WTC11 (cell line): ENCODE measurements at regions not wholly inside any gene's neighbourhood (a gene's known extent, or its start where the extent isn't known, plus 50 kb on each side); places are given as distances from the start of the nearest gene placed in this dataset.

Source experiments
- ATF1 ChIP-seq: sonication (generic); formaldehyde crosslinking; IDR thresholded peaks from 2 replicates; pipeline ENCODE4 v1.8.1; 2023; ENCODE audit warnings: mild to moderate bottlenecking, moderate library complexity, missing genetic modification reagents
- CBFB ChIP-seq: sonication (generic); formaldehyde crosslinking; IDR thresholded peaks from 2 replicates; pipeline ENCODE4 v1.8.1; 2022; ENCODE audit warnings: mild to moderate bottlenecking, low read depth, missing genetic modification reagents
- CTCF ChIP-seq: fragments of 200-600 bp; IDR thresholded peaks from 2 replicates; pipeline ENCODE4 v1.8.0; 2022; ENCODE audit warnings: antibody characterized with exemption
- ELF4 ChIP-seq: sonication (generic); formaldehyde crosslinking; IDR thresholded peaks from 2 replicates; pipeline ENCODE4 v1.8.1; 2022; ENCODE audit warnings: low read depth, mild to moderate bottlenecking, moderate library complexity, missing genetic modification reagents
- GABPB1 ChIP-seq: sonication (generic); formaldehyde crosslinking; IDR thresholded peaks from 2 replicates; pipeline ENCODE4 v1.8.1; 2023; ENCODE audit warnings: mild to moderate bottlenecking, missing genetic modification reagents
- KAT7 ChIP-seq: sonication (generic); formaldehyde crosslinking; IDR thresholded peaks from 2 replicates; pipeline ENCODE4 v1.8.1; 2023; ENCODE audit warnings: missing genetic modification reagents, mild to moderate bottlenecking, borderline replicate concordance
- NFATC4 ChIP-seq: fragments of 250-450 bp; sonication (Bioruptor Pico); IDR thresholded peaks from 2 replicates; pipeline ENCODE4 v1.9.0; 2021; ENCODE audit warnings: mild to moderate bottlenecking
- NFYB ChIP-seq: sonication (generic); formaldehyde crosslinking; conservative IDR thresholded peaks from 2 replicates; pipeline ENCODE4 v1.8.0; 2022; ENCODE audit warnings: low read depth, missing genetic modification reagents
- PRDM15 ChIP-seq: sonication (generic); formaldehyde crosslinking; IDR thresholded peaks from 2 replicates; pipeline ENCODE4 v1.8.0; 2022; ENCODE audit warnings: missing genetic modification reagents
- SMAD3 ChIP-seq: sonication (generic); formaldehyde crosslinking; IDR thresholded peaks from 2 replicates; pipeline ENCODE4 v1.8.0; 2022; ENCODE audit warnings: missing genetic modification reagents, mild to moderate bottlenecking, borderline replicate concordance
- ZNF121 ChIP-seq: sonication (generic); formaldehyde crosslinking; IDR thresholded peaks from 2 replicates; pipeline ENCODE4 v1.8.0; 2023; ENCODE audit warnings: missing genetic modification reagents
- TF ChIP-seq, protein P1 (sequence below): sonication (generic); formaldehyde crosslinking; IDR thresholded peaks from 2 replicates; pipeline ENCODE4 v1.8.0; 2022; ENCODE audit warnings: mild to moderate bottlenecking, missing genetic modification reagents
- TF ChIP-seq, protein P2 (sequence below): sonication (generic); formaldehyde crosslinking; IDR thresholded peaks from 2 replicates; pipeline ENCODE4 v1.8.1; 2023; ENCODE audit warnings: mild to moderate bottlenecking, missing genetic modification reagents, moderate library complexity
- TF ChIP-seq, protein P3 (sequence below): sonication (generic); formaldehyde crosslinking; IDR thresholded peaks from 2 replicates; pipeline ENCODE4 v1.8.1; 2022; ENCODE audit warnings: missing genetic modification reagents, borderline replicate concordance

DNA sequence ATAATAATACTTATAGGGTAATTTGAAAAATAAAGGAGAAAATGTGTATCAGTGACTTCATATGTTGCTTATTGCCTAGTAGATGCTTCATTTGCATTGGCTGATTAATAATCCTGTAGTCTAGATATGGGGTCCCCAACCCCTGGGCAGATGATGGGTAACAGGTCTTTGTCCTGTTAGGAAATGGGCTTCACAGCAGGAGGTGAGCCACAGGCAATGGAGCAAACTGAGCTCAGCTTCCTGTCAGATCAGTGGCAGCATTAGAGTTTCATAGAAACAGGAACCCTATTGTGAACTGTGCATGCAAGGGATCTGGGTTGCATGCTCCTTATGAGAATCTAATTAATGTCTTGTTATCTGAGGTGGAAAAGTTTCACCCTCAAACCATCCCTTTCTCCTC, 1049.5 kb upstream of the EPHA7 start:
- TF ChIP-seq CTCF (no peak), NFYB (CRISPR knock-in tag) (no peak), NFATC4 (CRISPR knock-in tag) (no peak), PRDM15 (CRISPR knock-in tag) (no peak), CBFB (CRISPR knock-in tag) (no peak), GABPB1 (CRISPR knock-in tag) (no peak), ZNF121 (no peak), ATF1 (CRISPR knock-in tag) (no peak), KAT7 (CRISPR knock-in tag) (no peak), SMAD3 (CRISPR knock-in tag) (no peak), ELF4 (CRISPR knock-in tag) (no peak)
- TF ChIP-seq, protein P1, sequence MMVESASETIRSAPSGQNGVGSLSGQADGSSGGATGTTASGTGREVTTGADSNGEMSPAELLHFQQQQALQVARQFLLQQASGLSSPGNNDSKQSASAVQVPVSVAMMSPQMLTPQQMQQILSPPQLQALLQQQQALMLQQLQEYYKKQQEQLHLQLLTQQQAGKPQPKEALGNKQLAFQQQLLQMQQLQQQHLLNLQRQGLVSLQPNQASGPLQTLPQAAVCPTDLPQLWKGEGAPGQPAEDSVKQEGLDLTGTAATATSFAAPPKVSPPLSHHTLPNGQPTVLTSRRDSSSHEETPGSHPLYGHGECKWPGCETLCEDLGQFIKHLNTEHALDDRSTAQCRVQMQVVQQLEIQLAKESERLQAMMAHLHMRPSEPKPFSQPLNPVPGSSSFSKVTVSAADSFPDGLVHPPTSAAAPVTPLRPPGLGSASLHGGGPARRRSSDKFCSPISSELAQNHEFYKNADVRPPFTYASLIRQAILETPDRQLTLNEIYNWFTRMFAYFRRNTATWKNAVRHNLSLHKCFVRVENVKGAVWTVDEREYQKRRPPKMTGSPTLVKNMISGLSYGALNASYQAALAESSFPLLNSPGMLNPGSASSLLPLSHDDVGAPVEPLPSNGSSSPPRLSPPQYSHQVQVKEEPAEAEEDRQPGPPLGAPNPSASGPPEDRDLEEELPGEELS (CRISPR knock-in tag) = no peak
- TF ChIP-seq, protein P2, sequence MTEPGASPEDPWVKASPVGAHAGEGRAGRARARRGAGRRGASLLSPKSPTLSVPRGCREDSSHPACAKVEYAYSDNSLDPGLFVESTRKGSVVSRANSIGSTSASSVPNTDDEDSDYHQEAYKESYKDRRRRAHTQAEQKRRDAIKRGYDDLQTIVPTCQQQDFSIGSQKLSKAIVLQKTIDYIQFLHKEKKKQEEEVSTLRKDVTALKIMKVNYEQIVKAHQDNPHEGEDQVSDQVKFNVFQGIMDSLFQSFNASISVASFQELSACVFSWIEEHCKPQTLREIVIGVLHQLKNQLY (CRISPR knock-in tag) = no peak
- TF ChIP-seq, protein P3, sequence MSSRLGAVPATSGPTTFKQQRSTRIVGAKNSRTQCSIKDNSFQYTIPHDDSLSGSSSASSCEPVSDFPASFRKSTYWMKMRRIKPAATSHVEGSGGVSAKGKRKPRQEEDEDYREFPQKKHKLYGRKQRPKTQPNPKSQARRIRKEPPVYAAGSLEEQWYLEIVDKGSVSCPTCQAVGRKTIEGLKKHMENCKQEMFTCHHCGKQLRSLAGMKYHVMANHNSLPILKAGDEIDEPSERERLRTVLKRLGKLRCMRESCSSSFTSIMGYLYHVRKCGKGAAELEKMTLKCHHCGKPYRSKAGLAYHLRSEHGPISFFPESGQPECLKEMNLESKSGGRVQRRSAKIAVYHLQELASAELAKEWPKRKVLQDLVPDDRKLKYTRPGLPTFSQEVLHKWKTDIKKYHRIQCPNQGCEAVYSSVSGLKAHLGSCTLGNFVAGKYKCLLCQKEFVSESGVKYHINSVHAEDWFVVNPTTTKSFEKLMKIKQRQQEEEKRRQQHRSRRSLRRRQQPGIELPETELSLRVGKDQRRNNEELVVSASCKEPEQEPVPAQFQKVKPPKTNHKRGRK (CRISPR knock-in tag) = no peak
